ENCODE measurements at regions not wholly inside any gene's neighbourhood (a gene's known extent, or its start where the extent isn't known, plus 50 kb on each side); places are given as distances from the start of the nearest gene placed in this dataset.

- DNase-seq (ENCODE audit: low spot score), result no peak
Observed at GRCh38 chr2:147122944-147123343, 721.9 kb upstream of the ACVR2A start.

DNA sequence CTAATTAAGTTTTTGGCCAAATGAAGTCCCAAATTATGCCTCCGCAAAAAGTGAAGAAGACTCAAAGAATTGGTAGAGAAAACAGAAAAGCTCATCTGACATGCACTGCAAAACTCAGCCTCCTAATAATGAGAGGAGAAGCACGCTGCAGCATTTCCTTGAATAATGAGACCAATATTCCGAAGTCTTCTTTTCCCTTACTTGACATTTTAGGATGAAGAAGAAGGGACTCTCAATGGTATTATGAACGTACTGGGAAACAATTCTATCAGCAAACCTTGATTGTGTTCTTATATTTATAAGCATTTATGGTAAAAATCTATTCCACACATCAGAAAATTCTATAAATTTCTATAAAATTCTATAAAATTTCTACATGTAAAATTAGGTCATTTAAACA lies 733.9 kb upstream of the ACVR2A start:
- no peak for DNase-seq (ENCODE audit: low spot score)

GRCh38 chr2:147110317-147110716 lies 734.5 kb upstream of the ACVR2A start:
- no peak for DNase-seq (ENCODE audit: low spot score)

DNA sequence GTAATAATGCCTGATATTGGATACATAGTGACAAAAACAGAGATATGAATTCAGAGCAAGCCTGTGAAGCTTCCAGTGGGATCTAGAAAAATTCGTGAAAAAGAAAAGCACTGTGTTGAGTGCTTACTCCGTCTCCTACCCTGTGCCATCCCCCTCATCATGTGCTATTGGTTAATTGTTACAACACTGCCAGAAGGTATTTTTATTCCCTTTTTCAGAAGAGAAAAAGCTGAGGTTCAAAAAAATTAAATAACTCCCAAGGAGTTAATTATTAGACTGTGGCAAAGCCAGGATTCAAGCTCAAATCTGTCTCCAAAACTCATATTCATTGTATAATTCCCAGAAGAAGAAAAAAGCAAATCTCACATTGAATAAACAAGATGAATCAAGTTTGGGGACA lies 735.5 kb upstream of the ACVR2A start:
- DNase-seq (ENCODE audit: low spot score), result no peak

GRCh38 chr2:147108548-147108947 lies 736.3 kb upstream of the ACVR2A start:
- DNase-seq (ENCODE audit: low spot score), result no peak

DNA sequence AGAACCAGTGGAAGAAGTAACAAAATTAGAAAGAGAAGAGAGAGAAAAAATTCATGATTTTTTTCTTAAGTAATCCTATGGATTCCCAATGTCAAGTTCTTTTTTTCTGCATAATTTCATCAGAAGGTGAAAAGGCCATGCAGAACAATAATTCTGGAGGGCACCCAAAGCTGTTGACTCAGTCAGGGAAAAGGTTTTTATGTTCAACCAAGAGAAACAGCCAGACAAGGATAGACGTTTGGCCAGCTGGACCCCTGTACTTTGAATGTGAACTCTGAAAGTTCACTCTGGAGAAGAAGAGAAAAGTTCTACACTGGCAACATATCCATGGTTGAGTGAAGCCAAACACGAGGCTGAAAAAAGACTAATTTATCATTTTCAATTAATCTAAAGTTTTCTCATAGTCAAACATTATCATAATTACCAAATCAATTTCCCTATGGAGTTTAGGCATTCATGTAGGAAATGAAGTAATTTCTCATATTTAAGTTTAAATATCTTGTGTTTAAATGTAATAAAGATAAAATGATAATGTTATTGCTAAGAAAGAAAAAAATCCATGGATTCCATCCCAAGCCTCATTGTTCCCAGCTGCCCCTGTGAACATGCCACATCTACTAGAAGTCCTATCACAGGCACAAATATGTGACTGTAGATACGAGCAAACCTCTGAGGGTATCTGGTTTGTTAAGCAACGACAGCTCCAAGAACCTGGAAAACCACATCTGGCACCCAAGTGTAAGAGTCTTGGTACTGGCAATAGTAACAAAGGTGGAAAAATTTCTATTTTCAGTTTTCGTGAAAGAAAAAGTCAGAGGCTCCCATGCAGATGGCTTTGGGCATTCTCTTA lies 742.7 kb upstream of the ACVR2A start:
- no peak for DNase-seq (ENCODE audit: low spot score)

DNA sequence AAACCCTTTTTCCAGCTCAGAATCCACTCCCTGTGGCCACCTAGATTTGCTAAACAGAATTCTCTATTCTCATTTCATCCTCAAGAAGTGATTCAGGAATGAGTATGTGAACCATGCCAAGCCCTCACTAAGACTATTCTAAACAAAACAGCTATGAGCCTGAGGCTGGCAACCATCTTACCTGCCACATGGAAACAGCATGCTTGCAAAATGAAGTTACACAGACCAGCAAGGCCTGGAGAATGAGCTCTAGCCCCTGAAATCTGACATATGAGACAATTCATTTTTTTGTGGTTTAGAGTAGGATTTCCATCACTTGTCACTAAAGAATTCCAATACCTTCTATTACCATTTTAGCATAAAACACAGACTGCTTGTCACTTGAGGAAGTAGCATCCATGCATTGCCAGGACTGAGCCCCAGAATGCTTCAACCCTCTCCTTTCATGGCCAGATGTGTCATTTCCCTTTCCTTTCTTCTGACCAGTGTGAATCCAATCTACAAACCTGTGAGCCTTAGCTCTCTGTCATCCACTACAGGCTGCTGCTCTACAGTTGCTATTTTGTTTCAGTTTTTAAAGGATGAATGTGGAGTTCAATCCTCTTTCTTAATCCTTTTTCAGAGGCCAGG lies 744.3 kb upstream of the ACVR2A start:
- no peak for DNase-seq (ENCODE audit: low spot score)

- DNase-seq (ENCODE audit: low spot score), result no peak
Observed at GRCh38 chr2:147099845-147100244, 745.0 kb upstream of the ACVR2A start.

DNA sequence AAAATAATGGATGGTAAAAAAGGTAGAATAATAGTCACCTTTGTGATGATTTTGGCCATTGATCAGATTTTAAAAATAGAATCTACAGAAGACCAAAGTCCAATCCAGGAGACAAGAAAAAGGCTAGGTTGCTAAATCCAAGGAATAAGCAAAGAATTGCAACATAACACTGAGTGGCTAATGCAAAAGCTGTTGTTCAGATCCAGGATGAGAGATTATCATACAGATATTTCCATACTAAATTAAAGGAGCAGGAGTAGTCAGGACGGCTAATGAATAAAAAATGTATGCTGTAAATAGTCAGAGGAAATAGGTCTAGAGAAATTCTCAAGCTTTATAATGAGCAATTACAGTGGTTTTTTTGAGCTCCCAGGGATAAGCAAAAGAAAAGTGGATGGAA lies 745.9 kb upstream of the ACVR2A start:
- DNase-seq (ENCODE audit: low spot score), result no peak

DNA sequence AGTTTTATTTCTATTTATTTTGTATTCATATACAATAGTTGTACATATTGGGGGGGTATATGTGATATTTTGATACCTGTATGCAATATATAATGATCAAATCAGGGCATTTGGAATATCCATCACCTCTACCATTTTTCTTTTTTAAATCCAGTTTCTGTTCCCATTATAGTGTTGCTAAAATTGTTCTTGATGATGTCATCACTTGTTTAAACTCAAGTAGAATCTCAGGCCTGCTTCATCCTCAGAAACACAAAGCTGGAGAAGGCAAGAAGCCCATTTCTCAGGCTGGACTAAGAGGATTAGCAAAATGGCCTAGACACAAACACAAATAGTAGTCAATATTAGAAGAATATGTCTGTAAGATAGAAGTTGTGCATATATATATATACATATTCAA lies 747.1 kb upstream of the ACVR2A start:
- DNase-seq (ENCODE audit: low spot score), result no peak

- DNase-seq (ENCODE audit: low spot score), result no peak
Observed at GRCh38 chr2:147096671-147097070, 748.2 kb upstream of the ACVR2A start.

- DNase-seq (ENCODE audit: low spot score), result no peak
Observed at GRCh38 chr2:147095376-147095775, 749.5 kb upstream of the ACVR2A start.

- no peak for DNase-seq (ENCODE audit: low spot score)
Observed at GRCh38 chr2:147094077-147094476, 750.8 kb upstream of the ACVR2A start.

- DNase-seq (ENCODE audit: low spot score), result no peak
Observed at GRCh38 chr2:147092266-147092665, 752.6 kb upstream of the ACVR2A start.

DNA sequence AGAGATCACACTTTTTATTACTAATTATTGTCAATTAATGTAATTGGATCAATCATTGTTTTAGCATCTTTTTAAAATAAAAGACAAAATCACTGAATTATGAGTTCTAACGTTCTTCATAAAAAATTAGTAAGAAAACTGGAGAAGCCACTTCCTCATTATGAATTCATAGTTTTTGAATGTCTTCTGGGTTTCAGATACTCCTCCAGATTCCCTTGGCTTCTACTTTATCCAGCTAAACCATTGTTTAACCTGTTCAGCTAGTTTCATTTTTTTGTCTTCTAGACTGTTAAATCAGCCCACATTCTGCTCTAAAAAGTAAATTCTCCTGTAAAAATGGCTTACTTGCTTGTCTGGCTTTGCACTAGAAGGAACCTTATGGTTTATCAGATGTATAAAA lies 753.4 kb upstream of the ACVR2A start:
- DNase-seq (ENCODE audit: low spot score), result no peak

DNA sequence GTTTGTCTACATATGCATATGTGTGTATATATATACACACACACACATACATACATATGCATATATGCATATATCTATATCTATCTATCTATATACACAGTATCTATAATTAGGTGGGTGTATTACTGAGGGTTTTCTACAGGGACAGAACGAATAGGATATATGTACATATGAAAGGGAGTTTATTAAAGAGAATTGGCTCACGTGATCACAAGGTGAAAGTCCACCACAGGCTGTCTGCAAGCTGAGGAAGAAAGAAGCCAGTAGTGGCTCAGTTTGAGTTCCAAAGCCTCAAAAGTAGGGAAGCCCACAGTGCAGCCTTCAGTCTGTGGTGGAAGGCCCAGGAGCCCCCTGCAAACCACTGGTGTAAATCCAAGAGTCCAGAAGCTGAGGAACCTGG lies 756.0 kb upstream of the ACVR2A start:
- no peak for DNase-seq (ENCODE audit: low spot score)

DNA sequence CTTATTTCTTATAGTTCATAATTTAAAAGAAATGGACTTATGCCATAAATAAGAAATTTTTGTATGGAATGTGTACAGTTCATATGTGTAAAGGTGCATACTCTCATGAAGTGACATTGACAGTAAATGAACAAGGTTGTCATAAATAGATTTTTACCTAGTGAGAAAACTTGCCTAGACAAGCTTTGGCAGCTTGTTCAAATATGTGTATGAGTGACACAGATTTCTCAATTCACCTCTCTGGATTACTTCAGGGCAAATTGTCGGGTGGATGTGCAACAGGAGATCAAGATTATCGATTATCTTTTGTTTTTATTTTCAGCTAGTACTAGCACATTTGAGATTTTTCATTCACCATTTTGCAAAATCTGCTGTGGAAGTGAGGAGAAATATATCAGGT lies 758.1 kb upstream of the ACVR2A start:
- DNase-seq (ENCODE audit: low spot score), result no peak

DNA sequence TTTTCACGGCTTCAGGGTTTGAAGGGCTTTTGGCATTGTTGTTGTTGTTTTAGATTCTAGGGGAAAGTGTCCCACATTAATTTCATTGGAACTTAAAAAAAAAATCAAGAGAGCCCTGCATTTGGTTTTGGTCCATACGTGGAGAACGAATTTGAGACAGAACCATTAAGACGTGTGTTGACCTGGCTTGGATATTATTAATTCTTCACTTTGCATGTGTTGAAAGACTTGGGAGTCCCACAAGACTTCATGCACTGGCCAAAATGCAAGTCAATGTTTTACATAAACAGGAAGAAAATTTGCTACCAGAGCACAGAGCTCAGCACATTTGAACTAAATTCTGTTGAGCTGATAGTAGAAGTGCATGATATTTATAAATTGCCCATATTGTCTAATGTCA lies 761.2 kb upstream of the ACVR2A start:
- DNase-seq (ENCODE audit: low spot score), result no peak

- peak; percentile 46 for DNase-seq (ENCODE audit: low spot score)
Observed at GRCh38 chr2:147082850-147083522, 761.8 kb upstream of the ACVR2A start.

- no peak for DNase-seq (ENCODE audit: low spot score)
Observed at GRCh38 chr2:147081831-147082230, 763.0 kb upstream of the ACVR2A start.

DNA sequence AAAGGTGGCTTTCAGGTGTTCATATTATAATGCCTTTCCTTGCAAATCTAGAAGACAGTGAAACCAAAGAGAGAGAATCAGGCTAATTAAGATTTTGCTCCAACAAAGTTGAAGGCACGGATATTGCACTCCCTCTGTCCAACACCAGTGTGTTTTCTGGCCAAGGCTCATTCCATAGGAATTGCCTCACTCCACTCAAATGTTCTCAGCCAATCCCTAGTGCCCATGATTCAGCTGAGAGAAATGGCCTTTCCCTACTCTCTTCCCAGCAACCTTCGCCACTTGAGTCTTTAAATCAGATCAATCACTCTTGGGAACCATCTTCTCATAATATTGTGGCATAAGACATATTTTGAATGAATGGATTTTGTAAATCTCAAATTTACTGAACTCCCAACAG lies 768.2 kb upstream of the ACVR2A start:
- no peak for DNase-seq (ENCODE audit: low spot score)

GRCh38 chr2:147068071-147068470 lies 776.8 kb upstream of the ACVR2A start:
- DNase-seq (ENCODE audit: low spot score), result peak; percentile 57

- DNase-seq (ENCODE audit: low spot score), result no peak
Observed at GRCh38 chr2:147067136-147067535, 777.7 kb upstream of the ACVR2A start.

Data from SW480 (cell line).